ENCODE measurements at regions not wholly inside any gene's neighbourhood (a gene's known extent, or its start where the extent isn't known, plus 50 kb on each side); places are given as distances from the start of the nearest gene placed in this dataset.

DNA sequence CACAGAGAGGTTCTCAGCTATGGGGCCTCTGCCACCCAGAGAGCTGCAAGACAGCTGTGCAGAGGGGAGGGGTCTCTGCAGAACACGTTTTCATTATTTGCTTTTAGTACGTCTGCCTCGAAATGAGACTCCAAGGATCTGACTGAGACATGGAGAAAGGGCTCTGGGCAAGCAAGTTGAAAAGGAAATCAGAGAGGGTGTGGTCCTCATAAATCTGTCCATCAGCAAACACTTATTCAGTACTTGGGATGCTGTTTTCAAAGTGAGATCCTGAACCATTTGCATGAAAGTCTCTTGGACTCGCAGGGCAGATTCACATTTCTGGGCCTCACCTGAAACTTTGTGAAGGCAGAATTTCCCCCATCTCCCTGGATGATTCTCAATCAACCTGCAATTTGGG is 197.4 kb upstream of the GALNT2 start:
- TF ChIP-seq EZH2 (IDR thresholded peaks at IDR 0.05; ENCODE audit: borderline replicate concordance, insufficient read depth, low read depth, low read length, poor library complexity, severe bottlenecking) = no peak
- TF ChIP-seq, protein P1, sequence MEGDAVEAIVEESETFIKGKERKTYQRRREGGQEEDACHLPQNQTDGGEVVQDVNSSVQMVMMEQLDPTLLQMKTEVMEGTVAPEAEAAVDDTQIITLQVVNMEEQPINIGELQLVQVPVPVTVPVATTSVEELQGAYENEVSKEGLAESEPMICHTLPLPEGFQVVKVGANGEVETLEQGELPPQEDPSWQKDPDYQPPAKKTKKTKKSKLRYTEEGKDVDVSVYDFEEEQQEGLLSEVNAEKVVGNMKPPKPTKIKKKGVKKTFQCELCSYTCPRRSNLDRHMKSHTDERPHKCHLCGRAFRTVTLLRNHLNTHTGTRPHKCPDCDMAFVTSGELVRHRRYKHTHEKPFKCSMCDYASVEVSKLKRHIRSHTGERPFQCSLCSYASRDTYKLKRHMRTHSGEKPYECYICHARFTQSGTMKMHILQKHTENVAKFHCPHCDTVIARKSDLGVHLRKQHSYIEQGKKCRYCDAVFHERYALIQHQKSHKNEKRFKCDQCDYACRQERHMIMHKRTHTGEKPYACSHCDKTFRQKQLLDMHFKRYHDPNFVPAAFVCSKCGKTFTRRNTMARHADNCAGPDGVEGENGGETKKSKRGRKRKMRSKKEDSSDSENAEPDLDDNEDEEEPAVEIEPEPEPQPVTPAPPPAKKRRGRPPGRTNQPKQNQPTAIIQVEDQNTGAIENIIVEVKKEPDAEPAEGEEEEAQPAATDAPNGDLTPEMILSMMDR (IDR thresholded peaks at IDR 0.05) = no peak

All from B cell (primary cell).